WTC11 (cell line): ENCODE measurements at regions not wholly inside any gene's neighbourhood (a gene's known extent, or its start where the extent isn't known, plus 50 kb on each side); places are given as distances from the start of the nearest gene placed in this dataset.

Source experiments
- ATAC-seq: fragments of 200-7000 bp; cut with Tn5 transposase; 2 replicates; pipeline ENCODE4 v1.10.0; 2021; ENCODE audit warnings: mild to moderate bottlenecking, moderate library complexity
- CTCF ChIA-PET: fragments of 300-600 bp; sonication (Branson Sonifier 250); formaldehyde crosslinking; loops from one replicate; lab custom pipeline; 2021; ENCODE audit warnings: antibody characterized with exemption; lab: Charles Lee
- POLR2A ChIA-PET: fragments of 350-600 bp; sonication (Branson Sonifier 250); formaldehyde crosslinking; loops from one replicate; lab custom pipeline; 2021; ENCODE audit warnings: antibody characterized with exemption; lab: Charles Lee
- DNase-seq: peaks from one replicate; pipeline ENCODE4 v3.0.0; 2021; ENCODE audit warnings: low spot score
- H3K27ac Mint-ChIP-seq: 2 replicates; pipeline ENCODE4 v1.8.0; 2021; ENCODE audit warnings: mixed read lengths
- H3K27me3 Mint-ChIP-seq: 2 replicates; pipeline ENCODE4 v1.8.0; 2021; ENCODE audit warnings: low read depth, mild to moderate bottlenecking, moderate library complexity, mixed read lengths
- H3K36me3 Mint-ChIP-seq: 2 replicates; pipeline ENCODE4 v1.8.0; 2021; ENCODE audit warnings: mixed read lengths
- H3K4me1 Mint-ChIP-seq: 2 replicates; pipeline ENCODE4 v1.8.0; 2022; ENCODE audit warnings: mixed read lengths
- H3K4me3 Mint-ChIP-seq: 2 replicates; pipeline ENCODE4 v1.8.0; 2021; ENCODE audit warnings: mild to moderate bottlenecking, moderate library complexity, mixed read lengths
- H3K9me3 Mint-ChIP-seq: 2 replicates; pipeline ENCODE4 v1.8.0; 2021; ENCODE audit warnings: mixed read lengths
- ATF1 ChIP-seq: sonication (generic); formaldehyde crosslinking; IDR thresholded peaks from 2 replicates; pipeline ENCODE4 v1.8.1; 2023; ENCODE audit warnings: mild to moderate bottlenecking, moderate library complexity, missing genetic modification reagents
- E2F1 ChIP-seq: sonication (generic); formaldehyde crosslinking; IDR thresholded peaks from 2 replicates; pipeline ENCODE4 v1.8.0; 2022; ENCODE audit warnings: mild to moderate bottlenecking, missing genetic modification reagents
- FOXK1 ChIP-seq: sonication (generic); formaldehyde crosslinking; IDR thresholded peaks from 2 replicates; pipeline ENCODE4 v1.8.0; 2022; ENCODE audit warnings: mild to moderate bottlenecking, moderate library complexity, missing genetic modification reagents
- GTF2I ChIP-seq: fragments of 250-450 bp; sonication (Bioruptor Pico); conservative IDR thresholded peaks from 2 replicates; pipeline ENCODE4 v1.4.0; 2021; ENCODE audit warnings: mild to moderate bottlenecking
- JUN ChIP-seq: sonication (generic); formaldehyde crosslinking; IDR thresholded peaks from 2 replicates; pipeline ENCODE4 v1.8.0; 2023; ENCODE audit warnings: mild to moderate bottlenecking, missing genetic modification reagents
- KAT7 ChIP-seq: sonication (generic); formaldehyde crosslinking; IDR thresholded peaks from 2 replicates; pipeline ENCODE4 v1.8.1; 2023; ENCODE audit warnings: missing genetic modification reagents, mild to moderate bottlenecking, borderline replicate concordance
- MLX ChIP-seq: sonication (generic); formaldehyde crosslinking; IDR thresholded peaks from 2 replicates; pipeline ENCODE4 v1.8.1; 2023; ENCODE audit warnings: mild to moderate bottlenecking, missing genetic modification reagents, moderate library complexity
- NR1H2 ChIP-seq: sonication (generic); formaldehyde crosslinking; IDR thresholded peaks from 2 replicates; pipeline ENCODE4 v1.9.0; 2021; ENCODE audit warnings: mild to moderate bottlenecking, moderate library complexity, missing genetic modification reagents
- PREB ChIP-seq: sonication (generic); formaldehyde crosslinking; IDR thresholded peaks from 2 replicates; pipeline ENCODE4 v1.8.1; 2022; ENCODE audit warnings: mild to moderate bottlenecking, missing genetic modification reagents, moderate library complexity, borderline replicate concordance
- PRRX2 ChIP-seq: fragments of 250-450 bp; sonication (Bioruptor Pico); IDR thresholded peaks from 2 replicates; pipeline ENCODE4 v1.8.0; 2021; ENCODE audit warnings: mild to moderate bottlenecking
- RELA ChIP-seq: sonication (generic); formaldehyde crosslinking; IDR thresholded peaks from 2 replicates; pipeline ENCODE4 v1.8.1; 2022; ENCODE audit warnings: missing genetic modification reagents, mild to moderate bottlenecking, borderline replicate concordance
- SMAD4 ChIP-seq: sonication (generic); formaldehyde crosslinking; IDR thresholded peaks from 2 replicates; pipeline ENCODE4 v1.8.0; 2022; ENCODE audit warnings: mild to moderate bottlenecking, missing genetic modification reagents
- SP1 ChIP-seq: sonication (generic); formaldehyde crosslinking; conservative IDR thresholded peaks from 2 replicates; pipeline ENCODE4 v1.8.1; 2022; ENCODE audit warnings: missing genetic modification reagents
- TCF7 ChIP-seq: sonication (generic); formaldehyde crosslinking; IDR thresholded peaks from 2 replicates; pipeline ENCODE4 v1.8.0; 2022; ENCODE audit warnings: mild to moderate bottlenecking, low read depth, missing genetic modification reagents, moderate library complexity
- TEAD1 ChIP-seq: sonication (generic); formaldehyde crosslinking; IDR thresholded peaks from 2 replicates; pipeline ENCODE4 v1.8.0; 2022; ENCODE audit warnings: mild to moderate bottlenecking, missing genetic modification reagents
- ZNF121 ChIP-seq: sonication (generic); formaldehyde crosslinking; IDR thresholded peaks from 2 replicates; pipeline ENCODE4 v1.8.0; 2023; ENCODE audit warnings: missing genetic modification reagents
- ZNF219 ChIP-seq: sonication (generic); formaldehyde crosslinking; IDR thresholded peaks from 2 replicates; pipeline ENCODE4 v1.8.0; 2023; ENCODE audit warnings: missing genetic modification reagents, mild to moderate bottlenecking, borderline replicate concordance
- ZNF232 ChIP-seq: sonication (generic); formaldehyde crosslinking; IDR thresholded peaks from 2 replicates; pipeline ENCODE4 v1.8.0; 2022; ENCODE audit warnings: mild to moderate bottlenecking, missing genetic modification reagents
- ZNF281 ChIP-seq: sonication (generic); formaldehyde crosslinking; IDR thresholded peaks from 2 replicates; pipeline ENCODE4 v1.8.0; 2023; ENCODE audit warnings: mild to moderate bottlenecking, missing genetic modification reagents
- ZNF396 ChIP-seq: fragments of 250-450 bp; sonication (Bioruptor Pico); IDR thresholded peaks from 2 replicates; pipeline ENCODE4 v1.8.0; 2021; ENCODE audit warnings: mild to moderate bottlenecking, moderate library complexity, borderline replicate concordance
- ZNF423 ChIP-seq: fragments of 250-450 bp; sonication (Bioruptor Pico); IDR thresholded peaks from 2 replicates; pipeline ENCODE4 v2.1.2; 2022; ENCODE audit warnings: mild to moderate bottlenecking, moderate library complexity
- ZNF512 ChIP-seq: sonication (generic); formaldehyde crosslinking; IDR thresholded peaks from 2 replicates; pipeline ENCODE4 v1.8.1; 2022; ENCODE audit warnings: missing genetic modification reagents, borderline replicate concordance
- ZNF671 ChIP-seq: fragments of 250-450 bp; sonication (Bioruptor Pico); IDR thresholded peaks from 2 replicates; pipeline ENCODE4 v1.8.0; 2021; ENCODE audit warnings: mild to moderate bottlenecking
- TF ChIP-seq, protein P1 (sequence below): sonication (generic); formaldehyde crosslinking; IDR thresholded peaks from 2 replicates; pipeline ENCODE4 v1.8.1; 2023; ENCODE audit warnings: mild to moderate bottlenecking, moderate library complexity, missing genetic modification reagents
- TF ChIP-seq, protein P2 (sequence below): fragments of 250-450 bp; sonication (Bioruptor Pico); IDR thresholded peaks from 2 replicates; pipeline ENCODE4 v1.8.0; 2021; ENCODE audit warnings: mild to moderate bottlenecking

- TF ChIP-seq KAT7 (no peak), SMAD4 (CRISPR knock-in tag) (no peak), ZNF423 (CRISPR knock-in tag) (no peak), ZNF671 (CRISPR knock-in tag) (no peak), FOXK1 (CRISPR knock-in tag) (no peak), MLX (CRISPR knock-in tag) (no peak), ZNF121 (no peak)
Measured at GRCh38 chr14:40758076-40758475, 848.6 kb upstream of the LRFN5 start (continued).

GRCh38 chr14:40757376-40757950 is 849.2 kb upstream of the LRFN5 start:
- peaks cover 36% of the 10 kb centered on the region for H3K9me3 Mint-ChIP-seq
- ATAC-seq, result no peak
- H3K27ac Mint-ChIP-seq, result no peak overlapping the region; the same call in 1 of the 2 replicates
- no peak overlapping the region for H3K4me3 Mint-ChIP-seq
- no peaks in the 10 kb centered on the region for H3K27me3 Mint-ChIP-seq
- no peak for DNase-seq
- ChIA-PET POLR2A (no interaction called here), CTCF (no interaction called here)
- H3K36me3 Mint-ChIP-seq, result peaks cover 22% of the 10 kb centered on the region
- TF ChIP-seq ZNF219 (CRISPR knock-in tag) (no peak), SP1 (no peak), TCF7 (CRISPR knock-in tag) (no peak), ZNF396 (CRISPR knock-in tag) (no peak), ATF1 (CRISPR knock-in tag) (no peak), JUN (CRISPR knock-in tag) (no peak), E2F1 (no peak), ZNF281 (CRISPR knock-in tag) (no peak)
- TF ChIP-seq, protein P1, sequence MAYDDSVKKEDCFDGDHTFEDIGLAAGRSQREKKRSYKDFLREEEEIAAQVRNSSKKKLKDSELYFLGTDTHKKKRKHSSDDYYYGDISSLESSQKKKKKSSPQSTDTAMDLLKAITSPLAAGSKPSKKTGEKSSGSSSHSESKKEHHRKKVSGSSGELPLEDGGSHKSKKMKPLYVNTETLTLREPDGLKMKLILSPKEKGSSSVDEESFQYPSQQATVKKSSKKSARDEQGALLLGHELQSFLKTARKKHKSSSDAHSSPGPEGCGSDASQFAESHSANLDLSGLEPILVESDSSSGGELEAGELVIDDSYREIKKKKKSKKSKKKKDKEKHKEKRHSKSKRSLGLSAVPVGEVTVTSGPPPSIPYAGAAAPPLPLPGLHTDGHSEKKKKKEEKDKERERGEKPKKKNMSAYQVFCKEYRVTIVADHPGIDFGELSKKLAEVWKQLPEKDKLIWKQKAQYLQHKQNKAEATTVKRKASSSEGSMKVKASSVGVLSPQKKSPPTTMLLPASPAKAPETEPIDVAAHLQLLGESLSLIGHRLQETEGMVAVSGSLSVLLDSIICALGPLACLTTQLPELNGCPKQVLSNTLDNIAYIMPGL (CRISPR knock-in tag), result no peak
- TF ChIP-seq, all 79 proteins: peak for 0
- peaks cover 19% of the 10 kb centered on the region for H3K4me1 Mint-ChIP-seq

DNA sequence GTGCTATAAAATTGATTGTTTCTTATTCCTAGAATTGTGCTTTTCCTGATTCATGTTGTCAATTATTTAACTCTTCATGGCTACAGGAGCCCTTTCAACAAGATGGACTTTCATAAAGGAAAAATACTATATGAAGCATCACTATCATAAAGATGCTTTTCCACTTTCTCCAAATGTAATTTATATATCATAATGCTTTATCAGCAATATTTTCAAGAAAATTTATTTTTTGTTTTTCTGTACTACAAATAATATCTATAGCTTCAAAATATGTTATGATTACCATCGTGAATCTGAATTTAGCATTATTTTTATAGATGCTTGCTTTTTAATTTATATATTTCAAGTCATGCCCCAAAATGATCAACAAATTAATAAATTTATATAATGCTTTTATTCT is 873.5 kb upstream of the LRFN5 start:
- Mint-ChIP-seq H3K27me3 (no peaks in the 10 kb centered on the region), H3K36me3 (peaks cover 20% of the 10 kb centered on the region)
- POLR2A ChIA-PET, result no interaction called here
- no peak for TF ChIP-seq NR1H2 (CRISPR knock-in tag)
- TF ChIP-seq, protein P2, sequence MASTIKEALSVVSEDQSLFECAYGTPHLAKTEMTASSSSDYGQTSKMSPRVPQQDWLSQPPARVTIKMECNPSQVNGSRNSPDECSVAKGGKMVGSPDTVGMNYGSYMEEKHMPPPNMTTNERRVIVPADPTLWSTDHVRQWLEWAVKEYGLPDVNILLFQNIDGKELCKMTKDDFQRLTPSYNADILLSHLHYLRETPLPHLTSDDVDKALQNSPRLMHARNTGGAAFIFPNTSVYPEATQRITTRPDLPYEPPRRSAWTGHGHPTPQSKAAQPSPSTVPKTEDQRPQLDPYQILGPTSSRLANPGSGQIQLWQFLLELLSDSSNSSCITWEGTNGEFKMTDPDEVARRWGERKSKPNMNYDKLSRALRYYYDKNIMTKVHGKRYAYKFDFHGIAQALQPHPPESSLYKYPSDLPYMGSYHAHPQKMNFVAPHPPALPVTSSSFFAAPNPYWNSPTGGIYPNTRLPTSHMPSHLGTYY, result no peak
- no peak for TF ChIP-seq PRRX2 (CRISPR knock-in tag)
- TF ChIP-seq GTF2I, result no peak
- no peak for TF ChIP-seq TEAD1 (CRISPR knock-in tag)
- no peak for TF ChIP-seq ZNF396 (CRISPR knock-in tag)
- no peak for TF ChIP-seq ZNF232 (CRISPR knock-in tag)
- TF ChIP-seq RELA (CRISPR knock-in tag), result no peak
- no peak for TF ChIP-seq ZNF512 (CRISPR knock-in tag)
- no peak for TF ChIP-seq PREB
- TF ChIP-seq ZNF423 (CRISPR knock-in tag), result no peak

More for the DNA sequence above, 873.5 kb upstream of the LRFN5 start:
- H3K4me3 Mint-ChIP-seq, result no peak overlapping the region
- ATAC-seq (no peak), DNase-seq (no peak)
- CTCF ChIA-PET, result no interaction called here
- H3K27ac Mint-ChIP-seq, result no peak overlapping the region
- peaks cover 43% of the 10 kb centered on the region for H3K9me3 Mint-ChIP-seq
- peaks cover 4% of the 10 kb centered on the region; the same call in 1 of the 2 replicates for H3K4me1 Mint-ChIP-seq
